Dermis blood vessel endothelial cell (primary cell): ENCODE measurements at regions not wholly inside any gene's neighbourhood (a gene's known extent, or its start where the extent isn't known, plus 50 kb on each side); places are given as distances from the start of the nearest gene placed in this dataset.

Experiments
- DNase-seq: peaks from one replicate; pipeline ENCODE4 v3.0.0; 2010

DNA sequence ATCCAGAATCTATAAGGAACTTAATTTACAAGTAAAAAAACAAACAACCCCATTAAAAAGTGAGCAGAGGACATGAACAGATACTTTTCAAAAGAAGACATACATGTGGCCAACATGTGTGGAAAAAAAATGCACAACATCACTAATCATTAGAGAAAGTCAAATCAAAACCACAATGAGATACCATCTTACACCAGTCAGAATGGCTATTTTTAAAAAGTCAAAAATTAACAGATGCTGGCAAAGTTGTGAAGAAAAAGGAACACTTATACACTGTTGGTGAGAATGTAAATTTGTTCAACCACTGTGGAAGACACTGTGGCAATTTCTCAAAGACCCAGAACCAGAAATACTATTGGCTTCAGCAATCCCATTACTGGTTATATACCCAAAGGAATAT lies 830.0 kb upstream of the ALCAM start:
- no peak for DNase-seq

DNA sequence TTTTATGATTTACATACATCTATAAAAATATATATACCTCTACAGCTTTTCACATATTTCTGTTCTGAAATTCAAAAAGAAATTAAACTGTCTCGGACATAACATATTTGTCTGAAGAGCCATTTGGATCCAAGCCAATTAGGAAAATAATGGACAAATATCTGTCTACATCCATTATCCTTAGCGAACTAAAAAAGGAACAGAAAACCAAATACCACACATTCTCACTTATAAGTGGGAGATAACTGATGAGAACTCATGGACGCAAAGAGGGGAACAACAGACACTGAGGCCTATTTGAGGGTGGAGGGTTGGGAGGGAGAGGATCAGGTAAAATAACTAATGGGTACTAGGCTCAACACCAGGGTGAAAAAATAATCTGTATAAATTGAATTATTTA lies 829.4 kb upstream of the ALCAM start:
- no peak for DNase-seq

DNA sequence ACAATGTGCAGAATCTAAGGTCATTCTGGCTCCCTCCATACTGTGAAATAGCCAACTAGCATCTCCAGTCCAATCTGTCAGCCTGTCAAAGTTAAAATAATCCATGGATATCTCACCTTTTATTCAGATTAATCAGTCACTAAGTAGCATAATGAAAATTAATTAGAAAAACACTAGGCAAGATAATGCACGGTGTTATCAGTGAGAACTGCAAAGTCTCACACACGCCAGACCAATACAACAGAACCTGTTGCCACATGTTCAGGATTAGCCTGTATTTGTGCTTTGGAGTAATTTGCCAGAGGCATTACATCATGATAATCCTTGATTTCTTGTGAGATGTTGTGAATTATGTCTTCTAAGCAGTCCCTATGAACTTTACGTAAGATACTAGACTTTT lies 820.4 kb upstream of the ALCAM start:
- DNase-seq: no peak

- DNase-seq: no peak
Measured at GRCh38 chr3:104547031-104547430, 819.7 kb upstream of the ALCAM start.

GRCh38 chr3:104548401-104548800 lies 818.3 kb upstream of the ALCAM start:
- no peak for DNase-seq

- no peak for DNase-seq
Measured at GRCh38 chr3:104549099-104549714, 817.5 kb upstream of the ALCAM start.

DNA sequence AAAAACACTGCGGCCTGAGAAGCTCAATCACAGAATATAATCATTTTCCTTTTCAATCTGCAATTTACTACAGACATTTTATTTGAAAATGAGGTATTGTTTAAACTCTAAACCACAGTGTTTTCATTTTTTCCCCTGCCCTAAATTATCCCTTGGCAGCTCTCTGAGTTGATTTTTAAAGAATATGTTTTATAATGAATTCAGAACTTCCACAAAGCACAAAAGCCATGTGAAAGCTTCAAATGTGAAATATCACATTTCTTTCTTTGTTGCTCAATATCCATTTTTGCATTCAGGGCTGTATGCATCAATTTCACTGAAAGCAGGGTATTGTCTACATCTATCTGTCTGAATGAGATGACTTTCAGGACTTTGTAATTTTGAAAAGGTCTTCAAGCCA lies 813.6 kb upstream of the ALCAM start:
- no peak for DNase-seq

DNA sequence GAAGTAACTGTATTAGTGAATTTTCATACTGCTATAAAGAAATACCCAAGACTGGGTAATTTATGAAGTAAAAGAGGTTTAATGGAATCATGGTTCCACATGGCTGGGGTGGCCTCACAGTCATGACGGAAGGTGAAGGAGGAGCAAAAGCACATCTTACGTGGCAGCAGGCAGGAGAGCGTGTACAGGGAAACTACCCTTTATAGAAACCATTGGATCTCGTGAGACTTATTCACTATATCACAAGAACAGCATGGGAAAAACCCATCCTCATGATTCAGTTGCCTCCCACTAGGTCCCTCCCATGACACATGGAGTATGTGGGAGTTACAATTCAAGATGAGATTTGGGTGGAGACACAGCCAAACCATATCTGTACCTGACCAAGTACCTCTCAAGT lies 812.3 kb upstream of the ALCAM start:
- DNase-seq: no peak

DNA sequence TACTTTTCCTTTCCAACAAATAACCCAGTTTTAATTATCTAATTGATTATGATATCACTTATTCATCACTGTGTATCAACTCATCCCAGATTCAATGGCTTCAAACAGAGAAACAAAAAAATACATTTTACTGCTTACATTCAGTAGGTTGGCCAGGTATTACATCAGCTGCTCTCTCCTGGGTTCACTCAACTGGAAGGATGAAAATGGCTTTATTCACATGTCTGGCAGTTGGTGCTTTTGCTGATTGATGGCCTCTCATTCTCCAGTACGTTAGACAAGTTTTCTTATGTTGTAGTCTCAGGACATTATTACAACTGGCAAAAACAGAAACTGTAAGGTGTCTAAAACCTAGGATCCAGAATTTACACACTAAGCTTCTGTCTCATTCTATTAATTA lies 811.0 kb upstream of the ALCAM start:
- DNase-seq: no peak

GRCh38 chr3:104556372-104557078 lies 810.2 kb upstream of the ALCAM start:
- DNase-seq: no peak

- DNase-seq: no peak
Measured at GRCh38 chr3:104561324-104561723, 805.4 kb upstream of the ALCAM start.

DNA sequence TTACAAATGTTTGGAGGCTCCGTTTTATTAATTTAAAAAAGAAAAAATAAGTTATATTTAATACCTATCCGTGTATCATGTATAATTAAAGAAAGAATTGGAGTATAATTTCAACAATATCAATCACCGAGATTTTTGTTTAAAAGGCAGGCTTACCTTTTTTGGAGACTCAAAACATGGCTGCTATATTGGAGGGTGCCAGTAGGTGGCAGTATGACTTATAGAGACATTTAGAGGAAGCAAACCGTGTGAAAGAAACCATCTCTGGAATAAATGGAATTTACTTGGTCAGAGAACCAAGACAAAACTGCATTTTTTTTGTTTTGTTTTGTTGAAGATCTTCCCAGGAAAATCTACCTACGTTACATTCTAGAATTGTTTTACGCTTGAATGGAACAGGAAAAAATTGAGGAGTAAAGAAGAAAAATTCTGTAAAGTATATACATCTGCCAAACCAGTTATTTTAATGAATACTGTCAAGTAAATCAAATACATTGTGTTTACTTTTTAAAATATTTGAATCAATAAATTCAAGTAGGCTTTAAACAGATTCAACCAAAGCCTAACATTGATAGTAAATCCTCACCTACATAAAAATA lies 802.6 kb upstream of the ALCAM start:
- DNase-seq: peak; percentile 75

GRCh38 chr3:104566054-104566453 lies 800.7 kb upstream of the ALCAM start:
- DNase-seq: no peak

DNA sequence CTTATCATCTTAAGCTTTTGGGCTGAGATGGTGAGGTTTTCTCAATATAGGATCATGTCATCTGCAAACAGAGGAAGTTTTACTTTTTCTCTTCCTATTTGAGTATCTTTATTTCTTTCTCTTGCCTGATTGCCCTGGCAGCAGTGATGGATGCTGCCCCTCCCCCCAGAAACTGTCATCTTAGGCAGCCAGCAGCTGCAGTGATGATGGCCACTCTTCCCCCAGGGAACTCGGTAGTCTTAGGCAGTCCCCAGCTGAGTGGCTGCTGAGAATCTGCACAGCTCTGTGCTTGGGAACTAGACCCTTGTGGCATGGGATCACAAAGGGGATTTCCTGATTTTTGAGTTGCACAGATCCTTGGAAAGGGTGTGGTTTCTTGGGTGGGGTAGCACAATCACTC lies 791.1 kb upstream of the ALCAM start:
- DNase-seq: no peak

DNA sequence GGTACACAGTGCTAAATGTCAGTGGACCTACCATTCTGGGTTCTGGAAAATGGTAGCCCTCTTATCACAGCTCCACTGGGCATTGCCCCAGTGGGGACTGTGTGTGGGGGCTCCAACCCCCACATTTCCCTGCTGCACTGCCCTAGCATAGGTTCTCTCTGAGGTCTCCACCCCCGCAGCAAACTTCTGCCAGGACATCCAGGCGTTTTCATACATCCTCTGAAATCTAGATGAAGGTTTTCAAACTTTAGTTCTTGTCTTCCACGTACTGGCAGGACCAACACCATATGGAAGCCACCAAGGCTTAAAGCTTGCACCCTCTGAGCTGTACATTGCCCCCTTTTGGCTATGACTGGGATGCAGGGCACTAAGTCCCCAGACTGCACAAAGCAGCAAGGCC lies 788.2 kb upstream of the ALCAM start:
- no peak for DNase-seq

DNA sequence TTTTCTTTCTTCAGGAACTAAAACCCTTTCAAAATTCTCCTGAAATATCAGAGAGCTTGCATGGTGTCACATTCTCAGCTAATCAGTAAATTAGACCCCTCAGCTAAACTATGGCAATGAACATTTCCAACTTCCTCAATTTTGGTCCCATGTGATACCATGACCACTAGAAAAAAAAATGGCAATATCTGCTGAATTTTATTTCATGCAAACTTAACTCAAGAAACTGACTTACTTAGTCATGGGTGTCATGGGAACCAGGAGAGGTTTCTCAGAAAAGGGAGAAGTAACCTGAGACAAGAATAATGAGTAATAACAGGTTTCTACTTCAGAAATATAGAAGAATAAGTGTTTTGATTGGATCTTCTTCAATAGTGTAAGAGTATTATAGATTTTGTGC lies 784.6 kb upstream of the ALCAM start:
- no peak for DNase-seq

GRCh38 chr3:104584682-104585081 lies 782.0 kb upstream of the ALCAM start:
- DNase-seq: no peak

DNA sequence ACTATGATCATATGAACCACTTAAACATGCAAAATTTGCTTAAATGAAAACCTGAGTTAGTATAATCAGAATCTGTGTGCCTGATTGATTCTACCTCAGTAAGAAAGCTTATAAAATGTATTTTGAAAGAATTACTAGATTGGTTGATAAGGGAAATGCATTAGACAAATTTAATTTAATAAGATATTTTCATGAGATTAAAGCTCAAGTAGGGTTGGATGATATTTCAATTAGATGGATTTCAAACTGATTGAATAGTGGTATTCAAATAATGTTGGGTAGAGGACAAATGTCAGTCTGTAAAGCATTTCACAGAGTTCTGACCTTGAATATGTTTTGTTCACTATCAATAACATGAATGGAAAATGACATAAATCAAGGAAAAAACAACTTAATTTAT lies 780.4 kb upstream of the ALCAM start:
- no peak for DNase-seq

- DNase-seq: peak; percentile 16
Measured at GRCh38 chr3:104588442-104588841, 778.3 kb upstream of the ALCAM start.

DNA sequence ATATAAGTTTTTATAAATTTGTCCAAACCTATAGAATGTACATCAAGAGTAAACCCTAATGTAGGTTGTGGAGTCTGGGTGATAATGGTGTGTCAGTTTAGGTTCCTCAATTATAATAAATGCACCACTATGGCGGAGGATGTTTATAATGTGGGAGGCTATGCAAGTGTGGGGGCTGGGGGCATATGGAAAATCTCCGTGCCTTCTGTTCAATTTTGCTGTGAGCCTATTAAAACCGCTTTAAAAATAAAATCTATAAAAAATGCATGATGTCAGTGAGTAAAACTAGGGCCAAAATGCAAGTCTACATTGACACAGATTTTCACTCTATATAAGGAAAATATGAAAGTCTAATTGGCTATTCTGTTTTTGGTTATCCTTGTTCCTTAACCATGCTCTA lies 774.9 kb upstream of the ALCAM start:
- DNase-seq: no peak

DNA sequence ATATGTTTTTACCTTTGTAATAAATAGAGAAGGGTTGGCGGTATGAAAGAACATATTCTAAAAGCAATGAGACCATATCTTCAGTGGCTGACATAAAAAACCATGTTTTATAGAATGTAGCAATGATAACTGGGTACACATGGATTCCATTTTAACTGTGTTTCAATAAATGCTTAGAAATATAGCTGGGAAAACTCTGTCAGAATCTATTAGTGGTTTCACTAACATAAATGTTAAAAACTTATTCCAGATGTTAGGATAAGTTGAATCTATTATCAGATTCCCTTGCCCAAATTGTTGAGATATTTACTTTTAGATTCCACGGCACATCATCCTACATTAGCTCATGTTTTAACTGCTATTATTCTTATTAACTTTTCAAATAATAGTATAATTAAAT lies 772.2 kb upstream of the ALCAM start:
- DNase-seq: no peak

DNA sequence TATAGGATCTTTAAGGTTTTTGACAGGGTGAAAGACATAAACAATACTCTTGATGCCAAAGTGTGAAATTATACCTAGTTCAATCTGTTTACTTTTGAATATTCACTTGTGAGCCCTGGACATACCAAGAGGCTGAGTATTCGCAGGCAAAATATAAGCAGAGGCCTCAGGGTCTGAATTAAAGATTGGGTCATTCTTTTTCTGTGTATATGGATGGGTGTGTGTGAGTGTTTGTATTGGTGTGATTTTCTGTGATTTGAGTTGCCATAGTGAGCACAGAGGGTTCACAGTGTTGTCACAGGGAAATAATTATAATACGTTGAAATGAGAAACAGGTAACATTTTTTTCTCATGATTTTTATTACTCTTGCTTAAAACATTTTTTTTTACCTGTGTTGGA lies 770.7 kb upstream of the ALCAM start:
- no peak for DNase-seq

GRCh38 chr3:104596551-104596950 lies 770.2 kb upstream of the ALCAM start:
- DNase-seq: peak; percentile 83

GRCh38 chr3:104598848-104599511 lies 767.7 kb upstream of the ALCAM start:
- DNase-seq: no peak
